A549 (cell line): ENCODE measurements at regions not wholly inside any gene's neighbourhood (a gene's known extent, or its start where the extent isn't known, plus 50 kb on each side); places are given as distances from the start of the nearest gene placed in this dataset.

Source experiments
- CTCF ChIP-seq: fragments of >200 bp; sonication (Bioruptor Twin); formaldehyde crosslinking; IDR thresholded peaks from 3 replicates; pipeline ENCODE4 v1.5.1; 2016
- EP300 ChIP-seq, 2 experiments: fragments of >200 bp; sonication (Bioruptor Twin); formaldehyde crosslinking; IDR thresholded peaks; 2 replicates in 1 of 2; 3 replicates in 1 of 2; pipeline ENCODE4 v1.6.1; 2016 to 2017
- JUN ChIP-seq, 2 experiments: fragments of >200 bp; sonication (Bioruptor Twin); formaldehyde crosslinking; IDR thresholded peaks; 2 replicates in 1 of 2; 3 replicates in 1 of 2; pipeline ENCODE4 v1.6.1; 2016 to 2017
- JUNB ChIP-seq: fragments of >200 bp; sonication (Bioruptor Twin); formaldehyde crosslinking; IDR thresholded peaks from 2 replicates; pipeline ENCODE4 v1.6.1; 2016
- NR3C1 ChIP-seq: fragments of >200 bp; sonication (Bioruptor Twin); formaldehyde crosslinking; IDR thresholded peaks from 3 replicates; pipeline ENCODE4 v1.6.1; 2017
- POLR2A ChIP-seq: IDR thresholded peaks from 2 replicates; pipeline ENCODE4 v1.6.1; 2012; ENCODE audit warnings: mild to moderate bottlenecking, low read length
- TF ChIP-seq, protein P1 (sequence below): IDR thresholded peaks from 2 replicates; pipeline ENCODE4 v1.6.1; 2012
- TF ChIP-seq, protein P2 (sequence below): fragments of 200-600 bp; sonication (generic); IDR thresholded peaks from 2 replicates; pipeline ENCODE4 v1.6.1; 2016; ENCODE audit warnings: antibody characterized with exemption, mild to moderate bottlenecking, moderate library complexity
- TF ChIP-seq, protein P3 (sequence below): fragments of >200 bp; sonication (Bioruptor Twin); formaldehyde crosslinking; IDR thresholded peaks from 2 replicates; pipeline ENCODE4 v1.6.1; 2016

- no peak for TF ChIP-seq CTCF
- TF ChIP-seq, protein P1, sequence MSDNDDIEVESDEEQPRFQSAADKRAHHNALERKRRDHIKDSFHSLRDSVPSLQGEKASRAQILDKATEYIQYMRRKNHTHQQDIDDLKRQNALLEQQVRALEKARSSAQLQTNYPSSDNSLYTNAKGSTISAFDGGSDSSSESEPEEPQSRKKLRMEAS: no peak
- TF ChIP-seq, protein P2, sequence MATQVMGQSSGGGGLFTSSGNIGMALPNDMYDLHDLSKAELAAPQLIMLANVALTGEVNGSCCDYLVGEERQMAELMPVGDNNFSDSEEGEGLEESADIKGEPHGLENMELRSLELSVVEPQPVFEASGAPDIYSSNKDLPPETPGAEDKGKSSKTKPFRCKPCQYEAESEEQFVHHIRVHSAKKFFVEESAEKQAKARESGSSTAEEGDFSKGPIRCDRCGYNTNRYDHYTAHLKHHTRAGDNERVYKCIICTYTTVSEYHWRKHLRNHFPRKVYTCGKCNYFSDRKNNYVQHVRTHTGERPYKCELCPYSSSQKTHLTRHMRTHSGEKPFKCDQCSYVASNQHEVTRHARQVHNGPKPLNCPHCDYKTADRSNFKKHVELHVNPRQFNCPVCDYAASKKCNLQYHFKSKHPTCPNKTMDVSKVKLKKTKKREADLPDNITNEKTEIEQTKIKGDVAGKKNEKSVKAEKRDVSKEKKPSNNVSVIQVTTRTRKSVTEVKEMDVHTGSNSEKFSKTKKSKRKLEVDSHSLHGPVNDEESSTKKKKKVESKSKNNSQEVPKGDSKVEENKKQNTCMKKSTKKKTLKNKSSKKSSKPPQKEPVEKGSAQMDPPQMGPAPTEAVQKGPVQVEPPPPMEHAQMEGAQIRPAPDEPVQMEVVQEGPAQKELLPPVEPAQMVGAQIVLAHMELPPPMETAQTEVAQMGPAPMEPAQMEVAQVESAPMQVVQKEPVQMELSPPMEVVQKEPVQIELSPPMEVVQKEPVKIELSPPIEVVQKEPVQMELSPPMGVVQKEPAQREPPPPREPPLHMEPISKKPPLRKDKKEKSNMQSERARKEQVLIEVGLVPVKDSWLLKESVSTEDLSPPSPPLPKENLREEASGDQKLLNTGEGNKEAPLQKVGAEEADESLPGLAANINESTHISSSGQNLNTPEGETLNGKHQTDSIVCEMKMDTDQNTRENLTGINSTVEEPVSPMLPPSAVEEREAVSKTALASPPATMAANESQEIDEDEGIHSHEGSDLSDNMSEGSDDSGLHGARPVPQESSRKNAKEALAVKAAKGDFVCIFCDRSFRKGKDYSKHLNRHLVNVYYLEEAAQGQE: no peak
- TF ChIP-seq JUN (IDR thresholded peaks at IDR 0.05): no peak
- no peak for TF ChIP-seq NR3C1
- TF ChIP-seq POLR2A: no peak
- TF ChIP-seq, protein P3, sequence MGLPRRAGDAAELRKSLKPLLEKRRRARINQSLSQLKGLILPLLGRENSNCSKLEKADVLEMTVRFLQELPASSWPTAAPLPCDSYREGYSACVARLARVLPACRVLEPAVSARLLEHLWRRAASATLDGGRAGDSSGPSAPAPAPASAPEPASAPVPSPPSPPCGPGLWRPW: no peak
- no peak for TF ChIP-seq JUNB
- no peak for TF ChIP-seq EP300 (IDR thresholded peaks at IDR 0.05)
Measured at GRCh38 chr16:48008011-48008525, 147.7 kb downstream of the ABCC12 start.
